ENCODE measurements at regions not wholly inside any gene's neighbourhood (a gene's known extent, or its start where the extent isn't known, plus 50 kb on each side); places are given as distances from the start of the nearest gene placed in this dataset.

- H3K9me3 Mint-ChIP-seq, result peaks cover 4 to 7% of the 10 kb centered on the region in 2 donors
- no peak overlapping the region for H3K4me3 Mint-ChIP-seq
- no peaks in the 10 kb centered on the region for H3K4me1 Mint-ChIP-seq (ENCODE audit: low read depth)
- H3K36me3 Mint-ChIP-seq (ENCODE audit: insufficient read depth in 2 of 2), result peaks cover 1 to 4% of the 10 kb centered on the region in 2 donors
- DNase-seq, result no peak
- ATAC-seq (replicated peaks in 1 of 2), result no peak
- H3K27me3 Mint-ChIP-seq (ENCODE audit: low read depth), result no peaks in the 10 kb centered on the region
- no peak overlapping the region for H3K27ac Mint-ChIP-seq
Observed at GRCh38 chr5:130893006-130893405, 272.1 kb downstream of the HINT1 start.

- Mint-ChIP-seq H3K36me3 (ENCODE audit: insufficient read depth in 2 of 2) (peaks cover 1 to 3% of the 10 kb centered on the region in 2 donors), H3K4me1 (ENCODE audit: low read depth) (no peaks in the 10 kb centered on the region), H3K9me3 (peaks cover 1 to 4% of the 10 kb centered on the region in 2 donors), H3K4me3 (no peak overlapping the region), H3K27me3 (ENCODE audit: low read depth) (peaks cover 4% of the 10 kb centered on the region), H3K27ac (no peak overlapping the region)
- ATAC-seq (replicated peaks in 1 of 2) (no peak), DNase-seq (no peak)
Observed at GRCh38 chr5:130890610-130891009, 274.4 kb downstream of the HINT1 start.

- Mint-ChIP-seq H3K4me3 (no peak overlapping the region), H3K9me3 (no peaks in the 10 kb centered on the region), H3K27me3 (ENCODE audit: low read depth) (peaks cover 8% of the 10 kb centered on the region), H3K4me1 (ENCODE audit: low read depth) (no peaks in the 10 kb centered on the region), H3K27ac (no peak overlapping the region), H3K36me3 (ENCODE audit: insufficient read depth in 2 of 2) (no peaks in the 10 kb centered on the region)
- no peak for DNase-seq
- no peak for ATAC-seq (replicated peaks in 1 of 2)
Observed at GRCh38 chr5:130885691-130886090, 279.4 kb downstream of the HINT1 start.

DNA sequence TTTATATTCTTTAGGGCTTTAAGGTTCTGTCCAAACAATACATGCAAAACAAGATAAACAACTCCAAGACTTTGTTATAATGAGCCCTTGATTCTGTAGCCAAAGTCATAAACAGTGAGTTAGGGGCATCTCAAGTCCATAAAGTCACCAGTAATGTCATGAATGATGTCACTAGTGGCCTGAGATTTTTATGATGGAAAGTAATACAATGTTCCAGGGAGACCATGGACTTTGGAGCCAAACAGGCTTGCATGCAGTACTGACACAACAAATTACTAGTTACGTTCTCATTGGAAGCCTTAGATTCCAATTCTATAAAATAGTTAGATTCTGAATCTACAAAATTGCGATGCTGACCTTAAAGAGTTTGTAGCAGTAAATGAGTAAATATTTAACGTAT, 280.0 kb downstream of the HINT1 start:
- ATAC-seq (replicated peaks in 1 of 2), result no peak
- Mint-ChIP-seq H3K4me1 (ENCODE audit: low read depth) (no peaks in the 10 kb centered on the region), H3K27me3 (ENCODE audit: low read depth) (peaks cover 8% of the 10 kb centered on the region)

DNA sequence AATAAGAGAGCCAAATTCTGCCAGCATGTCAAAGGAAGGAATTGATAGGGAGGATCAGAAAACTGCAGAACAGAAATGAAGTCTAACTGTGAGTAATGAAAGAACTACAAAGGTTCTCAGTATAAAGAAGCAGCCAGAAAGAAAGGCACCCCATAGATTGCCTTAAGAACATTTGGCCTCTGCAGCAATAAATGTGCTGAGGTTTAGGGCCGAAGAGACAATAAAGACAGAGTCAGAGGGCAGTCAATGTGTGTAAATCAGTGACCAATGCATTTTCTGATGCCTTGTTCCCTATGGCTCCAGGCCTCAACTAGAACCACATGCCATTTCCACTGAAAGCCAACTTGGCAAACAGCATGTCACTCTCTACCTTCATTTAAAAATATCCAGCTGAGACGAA, 281.0 kb downstream of the HINT1 start:
- Mint-ChIP-seq H3K36me3 (ENCODE audit: insufficient read depth in 2 of 2) (no peaks in the 10 kb centered on the region), H3K27ac (no peak overlapping the region), H3K4me3 (no peak overlapping the region), H3K4me1 (ENCODE audit: low read depth) (no peaks in the 10 kb centered on the region), H3K9me3 (no peaks in the 10 kb centered on the region), H3K27me3 (ENCODE audit: low read depth) (peaks cover 8% of the 10 kb centered on the region)
- ATAC-seq (replicated peaks in 1 of 2), result no peak
- no peak for DNase-seq

More for the DNA sequence above, 280.0 kb downstream of the HINT1 start:
- Mint-ChIP-seq H3K9me3 (no peaks in the 10 kb centered on the region), H3K27ac (no peak overlapping the region), H3K4me3 (no peak overlapping the region), H3K36me3 (ENCODE audit: insufficient read depth in 2 of 2) (no peaks in the 10 kb centered on the region)
- DNase-seq, result no peak

DNA sequence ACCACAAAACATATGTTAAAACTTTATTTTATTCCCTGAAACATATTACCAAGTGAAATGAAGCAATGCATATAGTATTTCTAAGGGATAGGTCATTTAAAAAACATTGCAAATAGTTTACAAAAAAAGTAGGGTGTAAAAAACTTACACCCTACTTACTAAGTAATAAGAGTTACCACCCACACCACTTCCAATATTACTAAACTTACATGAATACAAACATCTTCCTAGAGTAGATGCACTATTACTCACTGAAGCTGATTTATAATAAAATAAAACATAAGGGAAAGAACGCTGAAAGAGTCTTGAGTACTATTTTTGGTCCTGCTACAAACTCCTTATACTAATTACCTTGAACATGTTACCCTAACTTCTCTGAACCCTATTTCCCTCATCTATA, 289.4 kb downstream of the HINT1 start:
- Mint-ChIP-seq H3K36me3 (ENCODE audit: insufficient read depth in 2 of 2) (peaks cover 2 to 5% of the 10 kb centered on the region in 2 donors), H3K27ac (no peak overlapping the region)

GRCh38 chr5:130874861-130875417, 290.1 kb downstream of the HINT1 start:
- Mint-ChIP-seq H3K36me3 (ENCODE audit: insufficient read depth in 2 of 2) (peaks cover 2 to 5% of the 10 kb centered on the region in 2 donors), H3K27me3 (ENCODE audit: low read depth) (no peaks in the 10 kb centered on the region), H3K27ac (no peak overlapping the region), H3K4me3 (no peak overlapping the region), H3K9me3 (no peaks in the 10 kb centered on the region), H3K4me1 (ENCODE audit: low read depth) (peaks cover 9% of the 10 kb centered on the region)
- DNase-seq, result no peak
- ATAC-seq (replicated peaks in 1 of 2), result no peak

More for the DNA sequence above, 289.4 kb downstream of the HINT1 start:
- Mint-ChIP-seq H3K4me3 (no peak overlapping the region), H3K9me3 (no peaks in the 10 kb centered on the region), H3K4me1 (ENCODE audit: low read depth) (peaks cover 9% of the 10 kb centered on the region), H3K27me3 (ENCODE audit: low read depth) (no peaks in the 10 kb centered on the region)
- DNase-seq, result no peak
- ATAC-seq (replicated peaks in 1 of 2), result peak; percentile 47 to 64

DNA sequence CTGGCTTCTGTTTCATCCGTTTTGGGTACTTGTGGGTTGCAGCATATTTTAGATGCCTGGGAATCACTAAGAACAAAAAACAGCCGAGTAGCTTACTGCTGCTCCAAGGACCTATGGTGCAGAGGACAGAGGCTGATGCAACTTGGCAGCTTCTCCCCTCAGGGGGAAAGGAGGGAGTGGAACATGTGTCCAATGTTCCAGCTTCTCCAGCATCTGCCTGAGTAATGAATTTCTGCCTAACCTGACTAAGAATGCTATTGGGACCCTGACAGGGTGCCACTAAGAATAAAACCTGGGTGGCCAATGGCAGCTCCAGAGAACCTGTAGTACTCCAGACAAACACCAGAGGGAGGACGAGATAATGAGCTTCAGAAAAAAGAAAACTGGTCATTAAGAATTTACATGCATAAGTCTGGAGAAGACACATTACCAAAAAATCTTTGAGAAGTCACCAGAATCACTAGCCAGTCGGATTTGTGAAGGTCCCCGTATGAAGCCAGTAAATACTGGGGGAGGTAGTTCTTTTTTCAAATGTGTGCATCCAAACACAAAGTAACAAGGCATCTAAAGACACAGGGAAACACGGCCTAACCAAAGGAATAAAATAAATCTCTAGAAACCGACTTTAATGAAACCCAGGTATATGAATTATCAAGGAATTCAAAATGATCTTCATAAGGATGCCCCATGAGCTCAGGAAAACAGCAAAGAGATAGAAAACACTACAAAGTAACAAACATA, 293.5 kb downstream of the HINT1 start:
- H3K36me3 Mint-ChIP-seq (ENCODE audit: insufficient read depth in 2 of 2), result peaks cover 0 to 2% of the 10 kb centered on the region in 2 donors
- DNase-seq (peak; percentile 45 to 52), ATAC-seq (replicated peaks in 1 of 2) (peak; percentile 40 to 68)
- peak overlapping the region; percentile 36 for H3K27ac Mint-ChIP-seq
- H3K4me3 Mint-ChIP-seq, result no peak overlapping the region
- H3K27me3 Mint-ChIP-seq (ENCODE audit: low read depth), result no peaks in the 10 kb centered on the region
- H3K4me1 Mint-ChIP-seq (ENCODE audit: low read depth), result peaks cover 9% of the 10 kb centered on the region
- H3K9me3 Mint-ChIP-seq, result no peaks in the 10 kb centered on the region

DNA sequence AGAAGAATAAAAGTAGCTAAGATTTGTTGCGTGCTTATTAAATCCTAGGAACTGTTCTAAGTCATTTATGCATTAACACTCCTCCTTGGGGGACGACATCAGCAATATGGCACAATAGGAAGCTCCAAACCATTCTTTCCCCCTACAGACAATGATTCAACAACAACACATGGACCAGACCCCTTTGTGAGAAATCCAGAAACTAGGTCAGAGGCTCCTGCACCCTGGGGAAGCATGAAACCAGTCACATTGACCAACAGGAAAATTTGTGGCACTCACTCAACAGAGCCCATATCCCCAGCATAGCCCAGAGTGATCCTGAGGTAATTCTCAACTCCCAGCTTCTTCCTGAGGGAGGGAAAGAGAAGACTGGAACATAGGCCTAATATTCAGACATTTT, 294.4 kb downstream of the HINT1 start:
- no peak overlapping the region for H3K27ac Mint-ChIP-seq
- H3K4me1 Mint-ChIP-seq (ENCODE audit: low read depth), result peaks cover 5% of the 10 kb centered on the region
- H3K4me3 Mint-ChIP-seq, result no peak overlapping the region
- no peaks in the 10 kb centered on the region for H3K9me3 Mint-ChIP-seq
- H3K36me3 Mint-ChIP-seq (ENCODE audit: insufficient read depth in 2 of 2), result peaks cover 0 to 2% of the 10 kb centered on the region in 2 donors
- ATAC-seq (replicated peaks in 1 of 2), result no peak
- no peak for DNase-seq
- no peaks in the 10 kb centered on the region for H3K27me3 Mint-ChIP-seq (ENCODE audit: low read depth)

DNA sequence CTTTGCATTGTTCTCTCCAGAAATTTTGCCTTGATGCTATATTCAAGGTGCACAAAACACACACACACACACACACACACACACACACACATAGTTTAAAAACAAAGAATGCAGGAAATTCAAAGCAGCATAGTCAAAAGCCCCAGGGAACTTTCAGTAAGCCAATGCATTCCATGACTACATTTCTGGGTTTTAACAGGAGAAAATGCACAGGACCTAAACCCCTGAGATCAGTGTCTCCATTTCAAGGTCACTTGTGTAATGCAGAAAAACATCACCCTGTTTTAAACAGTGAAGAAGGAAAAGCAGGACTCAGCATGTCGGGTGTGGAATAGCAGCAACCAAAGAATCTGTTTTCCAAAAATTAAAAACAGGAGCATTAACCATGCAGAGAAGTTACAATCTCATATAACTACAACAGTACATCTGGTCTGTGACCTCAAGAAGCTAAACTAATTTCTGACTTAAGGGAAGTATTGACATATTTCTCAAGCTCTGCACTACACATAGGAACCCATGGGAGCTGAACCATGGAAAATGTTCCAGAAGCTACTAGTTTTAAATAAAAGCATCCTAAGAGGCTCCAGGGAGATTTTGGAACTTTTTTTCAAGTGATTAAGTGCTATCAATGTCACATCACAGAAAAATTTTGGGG, 296.7 kb downstream of the HINT1 start:
- ATAC-seq (replicated peaks in 1 of 2) (no peak), DNase-seq (no peak)
- peaks cover 0 to 2% of the 10 kb centered on the region in 2 donors for H3K9me3 Mint-ChIP-seq
- H3K36me3 Mint-ChIP-seq (ENCODE audit: insufficient read depth in 2 of 2), result peaks cover 0 to 2% of the 10 kb centered on the region in 2 donors
- no peaks in the 10 kb centered on the region for H3K27me3 Mint-ChIP-seq (ENCODE audit: low read depth)
- H3K4me3 Mint-ChIP-seq, result no peak overlapping the region
- H3K4me1 Mint-ChIP-seq (ENCODE audit: low read depth), result no peaks in the 10 kb centered on the region
- H3K27ac Mint-ChIP-seq, result no peak overlapping the region

DNA sequence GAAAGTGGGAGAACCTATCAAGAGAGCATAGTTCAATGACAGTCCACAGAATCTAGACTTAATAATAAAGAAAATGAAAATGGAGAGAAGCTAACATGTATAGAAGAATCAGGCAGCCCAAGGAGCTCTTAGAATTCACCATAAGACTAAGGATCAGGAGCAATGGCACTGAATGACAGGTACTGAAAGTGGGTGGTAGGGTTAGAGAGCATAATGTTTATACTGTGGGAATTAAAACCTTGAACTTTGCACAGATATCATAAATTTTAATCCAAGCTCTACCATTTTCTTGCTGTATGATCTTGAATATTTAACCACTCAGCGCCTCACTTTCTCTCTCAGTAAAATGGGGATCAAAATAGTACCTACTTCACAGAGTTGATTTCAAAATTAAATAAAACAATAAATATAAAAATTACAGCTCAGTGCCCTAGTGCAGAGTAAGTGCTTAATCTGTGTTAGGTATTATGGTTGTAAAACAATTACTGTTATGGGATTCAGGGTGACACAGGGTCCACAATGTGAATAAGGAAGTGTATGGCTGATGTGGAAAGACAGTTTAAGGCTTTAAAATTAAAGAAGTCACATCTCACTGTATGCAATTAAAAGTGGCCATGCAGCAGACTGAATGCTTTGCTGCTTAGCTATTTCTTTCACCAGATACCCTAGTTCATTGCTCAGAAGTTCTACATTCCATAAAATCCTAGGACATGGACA, 319.8 kb downstream of the HINT1 start:
- peaks cover 8% of the 10 kb centered on the region for H3K27me3 Mint-ChIP-seq (ENCODE audit: low read depth)
- H3K9me3 Mint-ChIP-seq, result peaks cover 4 to 11% of the 10 kb centered on the region in 2 donors
- no peak overlapping the region for H3K27ac Mint-ChIP-seq
- H3K4me1 Mint-ChIP-seq (ENCODE audit: low read depth), result no peaks in the 10 kb centered on the region
- H3K4me3 Mint-ChIP-seq, result no peak overlapping the region
- DNase-seq, result no peak
- ATAC-seq (replicated peaks in 1 of 2), result no peak
- H3K36me3 Mint-ChIP-seq (ENCODE audit: insufficient read depth in 2 of 2), result peaks cover 0 to 5% of the 10 kb centered on the region in 2 donors

DNA sequence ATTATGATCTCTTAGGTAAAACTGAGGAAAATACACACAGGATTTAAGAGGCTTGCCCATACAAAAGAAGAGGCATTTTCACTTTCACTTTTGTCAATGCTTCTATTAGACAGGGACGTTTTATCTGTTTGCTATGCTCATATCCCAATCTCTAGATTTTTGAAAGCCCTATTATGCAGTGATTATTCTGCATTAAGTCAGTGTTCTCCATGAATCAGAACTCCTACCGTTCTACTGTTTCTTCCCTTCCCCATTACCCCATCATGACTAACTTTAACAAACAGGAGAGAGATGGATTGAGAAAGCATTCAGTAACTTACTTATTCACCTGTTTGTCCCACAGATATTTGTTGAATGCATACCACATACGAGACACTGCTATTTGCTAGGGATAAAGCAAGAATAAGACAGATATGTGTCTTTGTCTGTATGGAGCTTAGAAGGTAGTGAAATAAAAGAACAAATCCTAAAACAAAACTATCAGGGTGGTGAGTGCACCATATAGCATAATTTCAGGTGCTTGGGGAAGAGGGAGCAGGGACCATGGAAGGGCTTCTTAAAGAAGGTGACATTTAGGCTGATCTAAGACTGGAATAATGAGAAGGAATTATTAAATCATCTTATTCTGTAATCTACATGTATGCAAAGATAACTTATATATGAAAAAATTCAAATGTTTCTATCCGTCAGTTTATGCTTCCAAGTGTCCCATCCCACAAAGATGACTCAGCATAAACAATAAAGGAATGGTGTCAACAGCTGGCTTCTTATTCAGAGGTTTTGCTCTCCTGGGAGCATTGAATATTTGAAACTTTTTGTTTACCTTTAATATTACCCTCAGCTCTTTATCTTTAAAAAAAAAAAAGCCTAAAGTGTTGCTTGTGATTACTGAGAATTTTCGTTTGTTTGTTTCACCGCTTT, 328.1 kb downstream of the HINT1 start:
- no peak for ATAC-seq (replicated peaks in 1 of 2)
- DNase-seq, result no peak
- H3K9me3 Mint-ChIP-seq, result peaks cover 4% of the 10 kb centered on the region in 2 donors
- H3K4me3 Mint-ChIP-seq, result peak overlapping the region; percentile 80 to 89
- H3K27ac Mint-ChIP-seq, result peak overlapping the region; percentile 56
- H3K36me3 Mint-ChIP-seq (ENCODE audit: insufficient read depth in 2 of 2), result no peaks in the 10 kb centered on the region
- H3K27me3 Mint-ChIP-seq (ENCODE audit: low read depth), result no peaks in the 10 kb centered on the region
- peaks cover 17% of the 10 kb centered on the region for H3K4me1 Mint-ChIP-seq (ENCODE audit: low read depth)
